C4-2B (cell line): ENCODE measurements at regions not wholly inside any gene's neighbourhood (a gene's known extent, or its start where the extent isn't known, plus 50 kb on each side); places are given as distances from the start of the nearest gene placed in this dataset.

ENCODE experiments used
- H3K27ac ChIP-seq: fragments of 450-650 bp; 2 replicates; pipeline ENCODE4 v1.5.1; 2017
- ZFX ChIP-seq: fragments of 450-650 bp; IDR thresholded peaks from 2 replicates; pipeline ENCODE4 v1.6.1; 2017
- TF ChIP-seq, protein P1 (sequence below): fragments of 450-650 bp; conservative IDR thresholded peaks from 2 replicates; pipeline ENCODE4 v1.5.1; 2017; ENCODE audit warnings: mild to moderate bottlenecking

GRCh38 chr22:48310740-48311139 lies 1516.9 kb downstream of the BRD1 start:
- no peak overlapping the region for H3K27ac ChIP-seq

DNA sequence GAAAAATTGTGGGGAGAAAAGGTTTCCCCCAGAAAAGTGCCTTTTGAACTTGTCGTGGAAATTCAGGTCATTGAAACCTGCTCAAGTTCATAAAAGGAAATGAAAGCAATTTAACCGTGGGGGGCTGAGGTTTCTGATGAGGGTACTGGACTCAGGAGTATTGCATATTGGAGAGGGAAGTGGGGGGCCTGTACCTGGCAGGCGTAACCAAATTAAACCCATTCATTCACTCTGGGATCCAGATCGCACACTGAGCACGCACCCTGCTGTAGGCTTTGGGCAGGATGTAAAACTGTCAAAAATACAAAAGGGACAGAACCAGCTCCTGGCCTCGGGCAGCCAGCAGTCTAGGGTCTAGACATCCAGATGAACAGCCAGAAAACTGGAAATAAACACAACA lies 1517.4 kb downstream of the BRD1 start:
- TF ChIP-seq ZFX: no peak
- TF ChIP-seq, protein P1, sequence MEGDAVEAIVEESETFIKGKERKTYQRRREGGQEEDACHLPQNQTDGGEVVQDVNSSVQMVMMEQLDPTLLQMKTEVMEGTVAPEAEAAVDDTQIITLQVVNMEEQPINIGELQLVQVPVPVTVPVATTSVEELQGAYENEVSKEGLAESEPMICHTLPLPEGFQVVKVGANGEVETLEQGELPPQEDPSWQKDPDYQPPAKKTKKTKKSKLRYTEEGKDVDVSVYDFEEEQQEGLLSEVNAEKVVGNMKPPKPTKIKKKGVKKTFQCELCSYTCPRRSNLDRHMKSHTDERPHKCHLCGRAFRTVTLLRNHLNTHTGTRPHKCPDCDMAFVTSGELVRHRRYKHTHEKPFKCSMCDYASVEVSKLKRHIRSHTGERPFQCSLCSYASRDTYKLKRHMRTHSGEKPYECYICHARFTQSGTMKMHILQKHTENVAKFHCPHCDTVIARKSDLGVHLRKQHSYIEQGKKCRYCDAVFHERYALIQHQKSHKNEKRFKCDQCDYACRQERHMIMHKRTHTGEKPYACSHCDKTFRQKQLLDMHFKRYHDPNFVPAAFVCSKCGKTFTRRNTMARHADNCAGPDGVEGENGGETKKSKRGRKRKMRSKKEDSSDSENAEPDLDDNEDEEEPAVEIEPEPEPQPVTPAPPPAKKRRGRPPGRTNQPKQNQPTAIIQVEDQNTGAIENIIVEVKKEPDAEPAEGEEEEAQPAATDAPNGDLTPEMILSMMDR: no peak
- H3K27ac ChIP-seq: no peak overlapping the region

More at GRCh38 chr22:48310740-48311139, 1516.9 kb downstream of the BRD1 start:
- TF ChIP-seq ZFX: no peak
- TF ChIP-seq, protein P1: no peak

DNA sequence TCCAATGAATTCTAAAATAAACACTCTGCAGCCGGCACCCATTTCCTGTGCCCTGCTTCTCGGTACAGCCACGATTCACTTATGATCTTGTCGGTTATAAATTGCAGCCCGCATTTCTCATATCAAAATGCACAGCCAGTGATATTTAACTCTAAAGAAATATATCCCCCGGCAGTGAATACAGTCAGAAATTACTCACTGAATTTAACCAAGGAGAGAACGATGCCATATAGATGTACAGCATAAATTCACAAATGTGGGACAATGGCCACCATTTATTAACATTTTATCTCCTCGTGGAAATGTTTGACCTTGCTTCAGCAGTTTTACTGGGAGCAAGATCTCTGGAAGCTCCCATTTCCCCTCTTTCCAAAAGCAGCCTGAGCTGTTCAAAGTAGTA lies 1517.8 kb downstream of the BRD1 start:
- no peak overlapping the region for H3K27ac ChIP-seq
- TF ChIP-seq ZFX: no peak
- TF ChIP-seq, protein P1: no peak

DNA sequence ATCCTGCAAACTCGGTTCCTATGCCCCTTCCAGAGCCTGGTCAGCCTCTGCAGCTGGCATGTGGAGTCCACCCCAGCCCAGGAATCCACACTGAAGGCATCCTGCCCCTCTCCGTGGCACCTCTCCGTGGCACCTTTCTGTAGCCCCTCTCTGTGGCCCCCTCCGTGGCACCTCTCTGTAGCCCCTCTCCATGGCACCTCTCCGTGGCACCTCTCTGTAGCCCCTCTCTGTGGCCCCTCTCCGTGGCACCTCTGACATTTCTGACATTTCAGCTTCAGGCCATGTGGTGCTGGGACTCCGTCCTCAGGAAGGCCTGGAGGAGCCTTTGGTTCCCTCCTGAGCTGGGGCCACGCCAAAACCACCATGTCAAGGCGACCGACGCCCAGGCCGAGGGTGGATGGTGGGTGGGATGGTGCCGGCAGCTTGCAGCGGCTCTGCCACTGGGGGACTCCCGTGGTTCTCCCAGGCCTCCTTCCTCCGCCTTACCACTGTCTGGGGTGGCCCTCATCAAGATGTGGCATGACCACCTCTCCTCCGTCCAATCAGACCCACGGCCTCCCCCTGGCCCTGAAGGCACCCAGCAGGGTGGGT lies 1518.5 kb downstream of the BRD1 start:
- no peak overlapping the region for H3K27ac ChIP-seq
- TF ChIP-seq, protein P1: no peak
- TF ChIP-seq ZFX: no peak

- H3K27ac ChIP-seq: no peak overlapping the region
- TF ChIP-seq ZFX: no peak
- TF ChIP-seq, protein P1: no peak
Measured at GRCh38 chr22:48307931-48308330, 1519.7 kb downstream of the BRD1 start.

GRCh38 chr22:48306785-48307510 lies 1520.7 kb downstream of the BRD1 start:
- TF ChIP-seq, protein P1: no peak
- TF ChIP-seq ZFX: no peak
- no peak overlapping the region for H3K27ac ChIP-seq

- H3K27ac ChIP-seq: no peak overlapping the region
- TF ChIP-seq, protein P1: no peak
- TF ChIP-seq ZFX: no peak
Measured at GRCh38 chr22:48306284-48306683, 1521.4 kb downstream of the BRD1 start.
